GM18951 (cell line): ENCODE measurements at regions not wholly inside any gene's neighbourhood (a gene's known extent, or its start where the extent isn't known, plus 50 kb on each side); places are given as distances from the start of the nearest gene placed in this dataset.
"Not testable (repeated sequence)": the region's sequence is repeated elsewhere in the genome, so short reads cannot be mapped to it uniquely, and the experiment has no call there.

ENCODE experiments used
- POLR2A ChIP-seq: IDR thresholded peaks from 4 replicates; pipeline ENCODE4 v1.6.1; 2011; ENCODE audit warnings: mild to moderate bottlenecking; ENCODE audit not compliant: insufficient read length, insufficient read depth; ENCODE audit errors: extremely low read depth
- in situ Hi-C: fragments of 300-500 bp; cut with MboI; formaldehyde crosslinking; loops from one replicate; pipeline ENCODE4 v1.12.0; 2022; ENCODE audit warnings: low sequenced_read_pairs, mixed read lengths, inconsistent platforms; ENCODE audit not compliant: unreplicated experiment

DNA sequence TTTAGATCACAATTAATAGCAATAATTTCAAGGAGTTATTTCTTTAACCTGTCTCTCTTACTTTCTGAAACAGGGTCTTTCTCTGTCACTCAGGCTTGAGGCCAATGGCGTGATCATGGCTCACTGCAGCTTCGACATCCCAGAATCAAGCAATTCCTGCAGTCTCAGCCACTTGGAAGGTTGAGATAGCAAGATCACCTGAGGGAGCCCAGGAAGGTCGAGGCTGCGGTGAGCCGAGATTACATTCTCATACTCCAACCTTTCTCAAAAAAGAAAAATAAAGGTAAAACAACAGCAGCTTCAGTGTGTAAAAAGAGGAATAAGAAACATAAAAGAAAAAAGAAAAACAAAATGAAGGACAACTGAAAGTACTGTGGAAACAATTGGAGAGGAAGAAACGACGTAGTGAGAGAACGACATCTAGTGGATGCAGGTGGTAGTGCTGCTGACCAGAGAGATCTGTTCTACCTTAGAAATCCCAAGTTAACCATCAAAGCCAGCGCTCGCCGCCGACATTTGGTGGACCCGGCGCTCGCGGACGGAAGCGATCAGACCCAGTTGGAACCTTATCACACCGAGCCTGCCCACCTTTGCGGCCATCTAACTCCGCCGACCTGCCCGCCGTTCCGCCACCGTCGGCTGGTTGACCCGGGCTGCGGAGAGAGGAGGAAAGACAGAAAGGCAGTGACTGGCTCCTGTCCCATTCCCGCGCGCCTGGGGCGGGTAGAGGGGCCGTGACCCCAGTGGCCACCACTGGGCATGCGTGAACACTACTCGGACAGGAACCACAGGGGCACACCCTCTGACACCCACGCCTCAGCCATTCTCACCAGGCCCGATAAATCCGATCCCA lies 196.1 kb downstream of the ALG10 start:
- in situ Hi-C loops, result loop anchor here (10.0 kb wide), 1 partner anchor 406 kb away; no protein-coding TSS in a partner anchor
- TF ChIP-seq POLR2A, result no peak

DNA sequence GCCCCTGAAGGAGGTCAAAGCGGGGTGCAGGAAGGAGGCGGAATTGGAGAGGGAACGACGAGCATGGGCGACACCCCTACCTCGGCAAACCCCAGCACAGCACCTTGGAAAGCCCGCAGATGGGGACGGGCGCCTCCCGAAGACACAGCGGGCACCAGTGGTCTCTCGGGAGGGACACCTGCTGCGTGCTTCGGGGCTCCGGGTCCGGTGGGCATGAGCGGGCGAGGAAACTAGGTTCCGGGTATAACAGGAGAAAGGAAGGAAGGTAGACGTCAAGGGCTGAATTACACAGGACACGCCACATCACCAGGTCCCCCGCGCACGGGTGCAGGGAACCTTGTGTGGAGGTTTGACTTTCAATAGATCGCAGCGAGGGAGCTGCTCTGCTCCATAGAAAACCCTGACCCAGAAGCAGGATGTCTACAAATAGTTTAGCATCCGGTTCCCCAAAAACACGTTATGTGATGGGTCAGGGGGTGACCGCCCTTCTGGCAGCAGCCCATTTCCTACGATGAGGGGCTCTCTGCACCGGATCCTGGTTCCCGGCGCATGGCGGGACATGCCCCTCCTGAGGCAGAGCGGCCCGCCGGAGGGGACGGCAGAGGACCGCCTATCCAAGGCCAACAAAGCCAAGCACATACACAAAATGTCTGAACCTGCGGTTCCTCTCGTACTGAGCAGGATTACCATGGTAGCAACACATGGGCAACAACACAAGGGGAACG lies 196.9 kb downstream of the ALG10 start:
- in situ Hi-C loops, result loop anchor here (10.0 kb wide), 1 partner anchor 406 kb away; no protein-coding TSS in a partner anchor

DNA sequence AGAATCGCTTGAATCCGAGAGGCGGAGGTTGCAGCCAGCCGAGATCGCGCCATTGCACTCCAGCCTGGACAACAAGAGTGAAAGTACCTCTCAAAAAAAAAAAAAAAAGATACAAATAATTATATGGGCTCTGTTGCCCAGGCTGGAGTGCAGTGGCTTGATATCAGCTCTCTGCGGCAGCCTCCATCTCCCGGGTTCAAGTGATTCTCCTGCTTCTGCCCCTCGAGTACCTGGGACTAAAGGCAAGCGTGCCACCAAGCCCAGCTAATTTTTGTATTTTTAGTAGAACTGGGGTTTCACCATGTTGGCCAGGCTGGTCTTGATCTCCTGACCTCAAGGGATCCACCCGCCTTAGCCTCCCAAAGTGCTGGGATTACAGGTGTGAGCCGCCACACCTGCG lies 197.8 kb downstream of the ALG10 start:
- in situ Hi-C loops, result not testable (repeated sequence)

More for the DNA sequence above, 196.9 kb downstream of the ALG10 start:
- TF ChIP-seq POLR2A, result no peak

DNA sequence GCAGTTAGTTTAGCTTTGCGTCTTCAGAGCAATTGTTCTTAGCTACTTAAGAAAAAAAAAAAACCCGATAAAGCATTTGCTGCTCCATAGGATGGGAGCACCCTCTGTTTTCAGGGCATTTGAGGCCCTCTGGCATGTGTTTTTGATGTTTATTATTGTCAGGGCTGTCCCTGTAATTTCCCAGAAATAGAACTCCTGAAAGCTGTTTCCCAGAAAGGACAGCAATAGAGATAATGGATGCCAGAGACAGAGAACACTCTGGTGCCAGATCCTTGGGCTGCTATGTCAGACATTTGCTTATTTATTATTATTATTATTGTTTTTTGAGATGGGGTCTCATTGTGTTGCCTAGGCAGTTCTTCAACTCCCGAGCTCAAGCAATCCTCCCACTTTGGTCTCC lies 201.3 kb downstream of the ALG10 start:
- in situ Hi-C loops, result no loop called here
- no peak for TF ChIP-seq POLR2A

DNA sequence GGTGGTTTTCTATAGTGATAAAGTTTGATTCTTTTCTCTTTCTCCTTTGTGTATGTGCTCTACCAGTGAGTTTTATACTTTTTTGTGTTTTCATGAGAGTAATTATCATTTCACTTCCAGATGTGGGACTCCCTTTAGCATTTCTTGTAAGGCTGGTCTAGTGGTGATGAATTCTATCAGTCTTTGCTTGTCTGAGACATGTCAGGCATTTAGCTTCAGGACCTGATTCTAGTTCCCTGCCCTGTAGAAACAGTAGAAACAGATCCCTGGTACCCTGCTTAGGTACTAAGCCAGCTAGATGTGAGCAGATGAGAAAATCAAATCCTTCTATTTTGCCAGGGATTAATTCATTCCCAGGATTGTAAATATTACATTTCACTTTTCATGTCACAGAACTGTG lies 203.7 kb downstream of the ALG10 start:
- in situ Hi-C loops, result not testable (repeated sequence)

DNA sequence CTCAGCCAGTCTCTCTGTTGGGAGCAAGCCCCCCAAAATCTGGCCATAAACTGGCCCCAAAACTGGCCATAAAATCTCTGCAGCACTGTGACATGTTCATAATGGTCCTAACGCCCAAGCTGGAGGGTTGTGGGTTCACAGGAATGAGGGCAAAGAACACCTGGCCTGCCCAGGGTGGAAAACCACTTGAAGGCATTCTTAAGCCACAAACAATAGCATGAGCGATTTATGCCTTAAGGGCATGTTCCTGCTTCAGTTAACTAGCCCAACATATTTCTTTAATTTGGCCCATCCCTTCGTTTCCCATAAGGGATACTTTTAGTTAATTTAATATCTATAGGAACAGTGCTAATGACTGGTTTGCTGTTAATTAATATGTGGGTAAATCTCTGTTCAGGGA lies 205.8 kb downstream of the ALG10 start:
- in situ Hi-C loops, result not testable (repeated sequence)

DNA sequence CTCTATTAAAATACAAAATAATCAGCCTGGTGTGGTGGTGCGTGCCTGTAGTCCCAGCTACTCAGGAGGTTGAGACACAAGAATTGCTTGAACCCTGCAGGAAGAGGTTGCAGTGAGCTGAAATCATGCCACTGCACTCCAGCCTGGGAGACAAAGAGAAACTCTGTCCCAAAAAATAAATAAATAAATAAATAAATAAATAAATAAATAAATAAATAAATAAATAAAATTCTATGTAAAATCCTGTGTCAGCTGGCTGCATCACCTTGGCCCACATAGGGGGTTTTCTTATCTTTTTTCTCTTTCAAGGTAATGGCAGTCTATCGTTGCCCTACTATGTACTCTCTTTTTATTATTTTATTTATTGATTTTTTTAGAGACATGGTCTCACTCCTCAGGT lies 206.7 kb downstream of the ALG10 start:
- in situ Hi-C loops, result not testable (repeated sequence)

DNA sequence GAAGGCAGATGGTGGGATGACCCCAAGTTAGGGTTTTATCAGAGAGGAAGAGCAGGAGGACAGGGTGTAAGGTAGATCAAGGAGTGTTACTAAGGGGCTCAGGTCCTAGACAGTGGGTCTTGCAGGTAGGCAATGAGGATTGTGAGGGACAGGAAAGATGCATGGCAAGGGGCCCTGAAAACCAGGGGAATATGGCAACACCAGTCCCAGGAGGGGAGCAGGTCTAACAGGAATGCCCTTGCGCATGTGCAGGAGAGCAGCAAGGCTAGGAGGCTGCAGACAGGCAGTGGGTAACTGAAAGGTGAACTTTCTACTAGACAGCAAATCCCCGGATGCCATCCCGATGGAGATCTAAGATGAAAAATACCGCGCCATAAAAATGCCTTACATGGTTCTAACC lies 211.3 kb downstream of the ALG10 start:
- in situ Hi-C loops, result no loop called here
- TF ChIP-seq POLR2A, result no peak

DNA sequence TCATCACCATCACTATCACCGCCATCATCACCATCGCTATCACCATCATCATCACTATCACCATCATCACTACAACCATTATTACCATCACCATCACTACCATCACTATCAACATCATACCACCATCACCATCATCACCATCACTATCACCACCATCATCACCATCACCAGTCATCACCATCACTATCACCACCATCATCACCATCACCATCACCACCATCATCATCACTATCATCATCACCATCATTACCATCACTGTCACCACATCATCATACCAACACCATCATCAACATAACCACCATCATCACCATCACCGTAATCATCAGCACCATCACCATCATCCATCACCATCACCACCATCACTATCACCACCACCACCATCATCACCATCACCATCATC lies 213.8 kb downstream of the ALG10 start:
- no peak for TF ChIP-seq POLR2A
- in situ Hi-C loops, result no loop called here

DNA sequence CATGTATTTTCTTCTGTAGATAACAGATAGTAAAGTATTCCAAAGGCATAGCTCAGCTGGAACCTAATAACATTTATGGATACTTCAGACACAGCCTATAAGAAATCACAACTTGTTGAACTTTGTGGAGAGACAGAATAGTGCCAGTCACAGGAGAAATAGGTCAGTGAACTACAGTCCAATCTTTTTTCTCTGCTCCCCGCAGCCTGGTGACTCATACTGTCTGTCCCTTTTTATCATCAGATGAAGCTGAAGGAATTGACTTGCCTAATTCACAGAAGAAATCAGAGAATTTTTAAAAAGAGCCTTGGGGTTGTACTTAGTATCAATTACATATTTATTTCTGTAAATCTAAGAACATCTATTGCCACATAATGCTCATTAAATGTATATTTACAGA lies 222.3 kb downstream of the ALG10 start:
- in situ Hi-C loops, result no loop called here

DNA sequence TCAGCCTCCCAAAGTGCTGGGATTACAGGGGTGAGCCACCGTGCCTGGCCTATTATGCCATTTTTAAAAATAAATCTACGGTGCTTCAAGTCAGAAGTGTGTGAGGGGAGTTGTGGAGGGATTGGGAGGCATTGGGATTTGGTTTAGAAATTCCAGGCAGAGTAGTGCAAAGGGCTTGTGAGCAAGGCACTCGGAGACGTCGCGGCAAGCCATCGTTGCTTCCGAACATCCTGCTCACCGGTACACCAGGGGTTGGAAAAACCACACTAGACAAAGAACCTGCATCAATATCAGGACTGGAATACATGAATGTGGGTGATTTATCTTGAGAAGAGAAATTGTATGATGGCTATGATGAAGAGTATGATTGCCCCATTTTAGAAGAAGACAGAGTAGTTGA lies 227.0 kb downstream of the ALG10 start:
- in situ Hi-C loops, result no loop called here
- TF ChIP-seq POLR2A, result no peak

More for the DNA sequence above, 222.3 kb downstream of the ALG10 start:
- TF ChIP-seq POLR2A, result no peak

DNA sequence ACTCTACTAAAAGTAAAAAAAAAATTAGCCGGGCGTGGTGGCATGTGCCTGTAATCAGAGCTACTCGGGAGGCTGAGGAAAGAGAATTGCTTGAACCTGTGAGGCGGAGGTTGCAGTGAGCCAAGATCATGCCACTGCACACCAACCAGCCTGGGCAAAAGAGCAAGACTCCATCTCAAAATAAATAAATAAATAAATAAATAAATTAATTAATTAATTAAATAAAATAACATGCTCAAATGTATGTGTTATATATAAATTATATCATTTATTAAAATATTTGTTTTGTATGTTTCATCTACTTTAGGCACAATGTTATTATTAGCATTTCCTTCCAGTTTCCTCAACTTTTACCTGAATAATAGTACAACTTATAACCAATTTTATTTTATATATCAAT lies 229.6 kb downstream of the ALG10 start:
- in situ Hi-C loops, result not testable (repeated sequence)

DNA sequence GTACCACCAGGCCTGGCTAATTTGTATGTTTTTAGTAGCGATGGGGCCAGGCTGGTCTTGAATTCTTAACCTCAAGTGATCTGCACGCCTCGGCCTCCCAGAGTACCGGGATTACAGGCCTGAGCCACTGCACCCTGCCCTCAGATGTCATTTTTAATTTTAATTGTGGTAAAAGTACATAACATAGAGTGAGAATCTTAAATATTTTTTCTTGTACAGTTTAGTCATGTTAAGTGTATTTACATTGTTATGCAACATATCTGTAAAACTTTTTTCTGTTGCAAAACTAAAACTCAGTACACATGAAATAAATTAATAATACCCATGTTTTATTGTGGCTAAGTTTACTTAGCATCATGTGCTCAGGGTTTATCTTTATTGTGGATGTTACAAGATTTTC lies 231.4 kb downstream of the ALG10 start:
- in situ Hi-C loops, result no loop called here
- TF ChIP-seq POLR2A, result no peak

DNA sequence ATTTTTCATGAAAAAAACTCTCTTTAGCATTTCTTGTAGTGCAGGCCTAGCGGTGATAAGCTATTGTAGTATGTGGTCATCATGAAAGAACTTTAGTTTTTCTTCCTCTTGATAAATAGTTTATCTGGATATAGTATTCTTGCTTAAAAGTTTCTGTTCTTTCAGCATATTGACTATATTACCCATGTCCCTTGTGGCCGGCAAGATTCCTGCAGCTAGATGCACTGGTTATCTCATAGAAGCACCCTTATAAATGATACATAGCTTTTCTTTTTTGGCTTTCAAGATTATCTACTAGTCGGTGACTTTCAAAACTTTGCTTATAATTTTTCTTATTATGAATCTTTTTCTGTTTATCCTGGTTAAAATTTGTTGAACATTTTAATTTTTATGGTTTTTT lies 234.8 kb downstream of the ALG10 start:
- in situ Hi-C loops, result no loop called here

DNA sequence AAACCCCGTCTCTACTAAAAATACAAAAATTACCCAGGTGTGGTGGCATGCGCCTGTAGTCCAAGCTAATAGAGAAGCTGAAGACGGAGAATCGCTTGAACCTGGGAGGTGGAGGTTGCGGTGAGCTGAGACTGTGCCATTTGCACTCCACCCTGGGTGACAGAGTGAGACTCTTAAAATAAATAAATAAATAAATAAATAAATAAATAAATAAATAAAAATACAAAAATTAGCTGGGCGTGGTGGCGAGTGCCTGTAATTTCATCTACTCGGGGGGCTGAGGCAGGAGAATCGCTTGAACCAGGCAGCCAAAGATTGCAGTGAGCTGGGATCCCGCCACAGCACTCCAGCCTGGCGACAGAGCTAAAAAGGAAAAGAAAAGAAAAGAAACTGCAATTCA lies 239.8 kb downstream of the ALG10 start:
- in situ Hi-C loops, result not testable (repeated sequence)

More for the DNA sequence above, 234.8 kb downstream of the ALG10 start:
- no peak for TF ChIP-seq POLR2A
